HG02763 (cell line): ENCODE measurements at regions not wholly inside any gene's neighbourhood (a gene's known extent, or its start where the extent isn't known, plus 50 kb on each side); places are given as distances from the start of the nearest gene placed in this dataset.
"Not testable (repeated sequence)": the region's sequence is repeated elsewhere in the genome, so short reads cannot be mapped to it uniquely, and the experiment has no call there.

Experiments
- ATAC-seq: cut with Tn5 transposase; IDR thresholded peaks from one replicate; pipeline ENCODE4 v1.9.1; 2021; ENCODE audit warnings: mild to moderate bottlenecking, moderate library complexity; ENCODE audit not compliant: unreplicated experiment

- ATAC-seq, result no peak
Observed at GRCh38 chr10:118423800-118424442, 81.8 kb upstream of the FAM204A start.

DNA sequence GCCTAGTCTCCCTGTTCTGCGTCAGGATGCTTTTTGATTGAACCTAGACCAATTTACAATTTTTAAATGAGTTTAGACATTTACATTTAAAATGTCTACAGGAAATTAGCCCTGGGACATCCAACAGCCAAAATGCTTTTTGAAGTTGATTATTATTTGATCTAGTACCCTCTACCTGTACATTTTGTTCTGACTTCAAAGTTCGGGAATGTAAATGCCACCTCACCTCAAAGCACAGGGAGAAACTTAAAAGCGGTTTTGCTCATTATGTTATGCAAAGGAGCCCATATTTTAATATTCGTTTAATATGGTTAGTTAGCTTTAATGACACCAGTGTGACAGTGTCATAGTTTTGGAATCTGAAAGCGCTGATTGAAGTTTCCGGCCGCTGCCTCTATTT, 80.1 kb upstream of the FAM204A start:
- ATAC-seq, result no peak

DNA sequence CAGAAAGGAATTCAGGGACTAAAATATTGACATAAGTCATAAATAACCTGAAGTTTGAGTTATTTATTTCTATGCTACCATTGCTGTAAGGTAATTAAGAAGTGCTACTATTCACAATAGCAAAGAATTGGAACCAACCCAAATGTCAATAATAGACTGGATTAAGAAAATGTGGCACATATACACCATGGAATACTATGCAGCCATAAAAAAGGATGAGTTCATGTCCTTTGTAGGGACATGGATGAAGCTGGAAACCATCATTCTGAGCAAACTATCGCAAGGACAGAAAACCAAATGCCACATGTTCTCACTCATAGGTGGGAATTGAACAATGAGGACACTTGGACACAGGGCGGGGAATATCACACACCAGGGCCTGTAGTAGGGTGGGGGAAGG, 77.9 kb upstream of the FAM204A start:
- ATAC-seq, result not testable (repeated sequence)

- ATAC-seq, result no peak
Observed at GRCh38 chr10:118412932-118413331, 70.8 kb upstream of the FAM204A start.

DNA sequence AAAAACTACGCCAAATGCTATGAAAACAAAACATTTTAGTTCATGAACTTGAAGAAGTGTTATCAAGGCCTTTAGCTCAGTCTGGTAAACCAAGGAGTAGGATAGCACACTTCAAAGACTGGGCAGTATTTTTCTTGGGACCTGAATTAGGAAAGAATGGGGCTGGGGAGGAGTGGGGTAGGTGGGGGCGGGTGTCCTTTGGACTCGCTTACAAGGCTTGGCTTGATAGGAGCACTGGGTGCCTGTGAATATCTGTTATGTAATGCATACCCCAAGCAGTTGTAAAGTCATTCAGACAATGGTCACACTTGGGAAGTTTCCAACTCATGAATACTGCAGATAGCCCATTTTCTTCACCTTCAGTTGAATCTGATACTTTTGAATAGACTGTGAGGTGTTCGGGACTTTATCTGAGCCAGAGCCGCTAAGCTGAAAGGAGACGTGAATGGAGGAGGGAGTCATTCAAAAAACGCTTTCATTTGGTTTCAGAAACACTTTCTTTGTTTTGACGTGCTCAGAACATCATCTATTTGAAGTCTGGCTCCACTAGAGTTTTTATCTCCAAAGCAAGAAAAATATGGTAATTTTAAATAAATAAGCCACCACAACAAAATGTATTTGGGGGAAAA, 70.1 kb upstream of the FAM204A start:
- ATAC-seq, result no peak

DNA sequence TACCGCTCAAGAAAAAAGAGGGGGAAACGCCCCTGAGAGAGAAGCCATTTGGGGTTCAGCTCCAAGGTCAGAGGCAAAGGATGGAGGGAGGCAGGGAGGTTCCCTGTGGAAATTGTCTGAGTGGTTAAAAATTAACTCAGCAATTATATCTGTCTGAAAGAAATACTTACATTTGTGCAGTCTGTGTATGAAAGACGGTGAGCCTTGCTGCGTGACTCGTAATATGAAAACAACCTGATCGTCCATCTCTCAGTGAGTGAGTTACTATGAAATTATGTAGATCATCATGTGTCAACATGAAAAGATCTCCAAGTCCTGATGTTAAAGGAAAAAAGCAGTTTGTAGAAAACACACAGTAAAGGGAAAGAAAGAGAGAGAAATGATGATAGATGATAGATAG, 67.2 kb upstream of the FAM204A start:
- ATAC-seq, result no peak

- ATAC-seq, result no peak
Observed at GRCh38 chr10:118408181-118408580, 66.1 kb upstream of the FAM204A start.

DNA sequence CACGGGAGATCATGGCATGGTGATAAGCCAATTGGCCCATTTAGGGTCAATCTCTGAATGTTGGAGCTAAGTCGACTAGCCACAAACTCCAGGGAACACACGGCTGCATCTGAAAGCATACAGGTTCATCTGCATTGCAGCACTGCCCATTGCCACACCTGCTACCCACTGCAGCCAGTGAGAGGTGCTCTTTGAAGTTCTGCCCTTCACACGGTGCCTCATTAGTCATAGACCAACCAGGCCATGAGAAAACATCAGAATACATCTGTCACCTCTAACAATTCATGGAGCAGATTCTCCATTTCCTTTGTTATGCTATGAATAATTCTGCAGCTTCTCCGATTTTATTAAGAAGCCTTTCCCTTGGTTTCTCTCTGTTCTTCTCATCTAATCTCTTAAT, 65.7 kb upstream of the FAM204A start:
- no peak for ATAC-seq

DNA sequence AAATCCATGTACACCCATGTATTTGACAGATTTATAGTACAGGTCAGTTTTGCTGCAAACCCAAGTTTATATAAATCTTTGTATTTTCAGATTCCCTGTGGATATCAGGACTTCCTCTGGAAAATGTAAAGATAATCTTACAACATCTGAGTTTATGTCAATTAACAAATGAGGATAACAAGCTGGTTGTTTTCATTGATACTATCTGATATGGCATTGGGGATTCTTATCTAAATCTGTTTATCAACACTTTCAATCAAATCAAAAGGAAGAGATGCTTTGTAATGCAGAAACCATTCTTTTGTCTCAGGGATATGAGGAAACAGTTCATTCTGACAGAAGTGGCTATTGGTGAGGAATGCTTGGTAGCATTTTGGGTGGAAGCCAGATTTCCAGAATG, 64.9 kb upstream of the FAM204A start:
- ATAC-seq, result no peak

- ATAC-seq, result no peak
Observed at GRCh38 chr10:118405928-118406327, 63.8 kb upstream of the FAM204A start.

GRCh38 chr10:118403967-118404366, 61.8 kb upstream of the FAM204A start:
- ATAC-seq, result no peak

DNA sequence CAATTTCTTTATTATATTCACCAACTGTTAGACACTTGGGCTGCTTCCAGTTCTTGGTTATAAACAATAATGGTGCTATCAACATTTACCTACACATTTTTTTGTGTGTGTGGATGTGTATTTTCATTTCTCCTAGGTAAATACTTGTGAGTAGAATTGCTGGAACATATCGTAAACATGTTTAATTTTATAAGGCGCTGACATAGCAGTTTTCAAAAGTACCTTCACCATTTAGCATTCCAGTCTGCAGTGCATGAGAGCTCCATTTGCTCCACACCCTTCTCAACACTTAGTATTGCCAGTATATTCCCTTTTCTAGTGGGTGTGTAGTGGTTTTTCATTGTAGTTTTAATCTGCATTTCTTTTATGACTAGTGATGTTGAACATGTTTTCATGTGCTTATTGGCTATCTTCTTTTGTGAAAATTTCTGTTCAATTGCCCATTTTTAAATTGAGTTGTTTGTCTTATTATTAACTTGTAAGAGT, 59.6 kb upstream of the FAM204A start:
- ATAC-seq, result no peak

DNA sequence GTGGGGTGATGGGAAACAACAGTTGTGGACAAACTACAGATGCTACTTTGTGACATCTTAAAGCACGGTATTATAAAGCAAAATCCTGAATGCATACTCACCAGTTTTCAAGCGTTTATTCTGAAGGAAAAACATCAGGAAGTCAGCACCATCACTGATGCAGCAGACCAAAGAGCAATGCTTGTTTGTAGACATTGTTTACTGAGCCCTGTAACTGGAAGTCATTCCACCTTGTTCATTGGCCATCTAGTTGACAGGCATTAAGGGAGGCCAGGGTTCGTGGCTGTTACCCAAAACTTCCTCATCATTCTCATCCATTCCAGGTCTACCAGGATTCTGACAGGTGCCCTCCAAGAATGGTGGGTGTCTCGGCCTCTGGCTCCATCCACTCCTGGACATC, 55.3 kb upstream of the FAM204A start:
- ATAC-seq, result no peak

DNA sequence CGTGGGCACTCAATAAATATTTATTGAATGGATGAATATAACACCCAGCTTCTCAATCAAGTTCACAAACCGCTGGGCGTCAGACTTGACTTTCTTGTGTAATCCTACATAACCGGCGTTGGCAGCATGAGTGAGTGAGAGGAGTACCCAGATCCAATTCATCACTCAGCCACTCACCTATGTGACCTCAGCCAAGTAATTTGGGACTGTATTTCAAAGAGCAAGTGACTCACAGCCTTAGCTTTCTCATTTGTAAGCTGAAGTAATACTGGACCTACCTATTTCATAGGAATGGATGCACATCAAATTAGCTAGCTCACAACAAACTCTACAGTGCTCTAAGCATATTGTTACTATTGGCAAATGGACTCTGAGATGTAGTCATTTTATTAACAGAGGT, 53.8 kb upstream of the FAM204A start:
- no peak for ATAC-seq

DNA sequence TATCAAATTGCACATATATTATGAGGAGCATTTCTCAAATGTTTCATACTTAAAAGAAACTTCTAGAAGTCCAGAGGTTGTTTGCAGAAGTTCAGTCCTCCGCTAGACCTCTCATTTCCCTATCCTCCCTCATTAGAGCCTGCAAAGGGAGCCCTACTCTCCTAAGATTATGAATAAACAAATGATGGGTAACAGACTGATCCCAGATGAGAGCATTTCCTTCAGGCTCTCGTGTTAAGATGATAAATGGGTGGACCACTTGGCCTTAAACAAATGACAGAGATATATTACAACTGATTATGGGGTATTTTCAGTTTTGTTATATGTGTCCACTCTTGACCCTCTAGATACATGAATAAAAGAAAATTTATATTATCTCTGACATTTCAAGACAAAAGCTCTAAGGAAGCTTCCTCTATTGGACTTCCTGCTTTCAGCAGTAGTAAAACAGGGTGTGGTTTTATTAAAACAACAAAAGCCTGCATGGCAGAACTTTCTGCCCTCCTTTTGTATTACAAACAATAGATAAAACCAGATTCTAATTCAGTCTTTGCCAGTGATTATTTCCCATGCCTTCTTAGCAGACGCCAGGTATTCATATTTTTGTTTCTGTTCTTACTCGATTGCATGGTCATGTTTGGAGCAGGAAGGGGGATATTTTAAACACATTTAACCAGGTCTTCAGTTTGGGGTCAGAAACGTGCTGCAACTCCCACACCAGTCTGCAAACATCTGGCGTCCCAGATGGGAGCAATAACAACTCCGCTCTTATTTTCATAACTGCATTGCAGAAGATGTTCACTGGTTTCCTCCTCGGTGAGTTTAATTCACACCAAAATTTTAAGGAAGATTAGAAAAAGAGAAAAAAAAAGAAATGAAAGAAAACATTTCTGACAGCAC, 52.4 kb upstream of the FAM204A start:
- ATAC-seq, result no peak

DNA sequence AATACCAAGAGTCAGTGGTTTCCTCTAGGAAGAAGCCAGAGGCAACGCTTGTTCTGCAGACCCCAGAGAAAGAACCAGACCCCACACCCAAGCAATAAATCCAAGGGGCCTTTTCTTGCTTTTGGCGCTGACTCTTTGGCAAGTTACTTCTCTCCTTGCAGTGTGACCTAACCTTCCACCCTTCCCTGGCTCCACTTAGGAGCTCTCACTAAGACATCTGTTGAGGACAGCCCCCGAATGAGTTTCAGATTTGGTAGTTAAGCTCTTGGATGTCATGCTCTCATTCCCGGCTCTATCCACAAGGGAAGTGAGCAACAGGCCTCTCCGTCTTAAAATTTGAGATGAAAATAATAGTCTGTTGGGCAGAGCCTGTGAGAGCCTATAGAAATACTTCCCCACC, 50.6 kb upstream of the FAM204A start:
- no peak for ATAC-seq
